Panc1 (cell line): ENCODE measurements at regions not wholly inside any gene's neighbourhood (a gene's known extent, or its start where the extent isn't known, plus 50 kb on each side); places are given as distances from the start of the nearest gene placed in this dataset.

Experiments
- ATAC-seq: fragments of 200-7000 bp; cut with Tn5 transposase; 2 replicates; pipeline ENCODE4 v1.9.1; 2020; ENCODE audit warnings: mild to moderate bottlenecking, moderate library complexity
- BruUV-seq: library from RNA; stranded (reverse); fragments of 400-500 nt; replicated peaks from 2 replicates; lab custom pipeline; 2021; lab: Mats Ljungman, UMichigan
- CTCF ChIA-PET: fragments of 300-600 bp; sonication (Branson Sonifier 250); formaldehyde crosslinking; loops from one replicate; lab custom pipeline; 2022; ENCODE audit warnings: antibody characterized with exemption; lab: Charles Lee
- POLR2A ChIA-PET: fragments of 300-600 bp; sonication (Branson Sonifier 250); formaldehyde crosslinking; loops from one replicate; lab custom pipeline; 2022; ENCODE audit warnings: antibody characterized with exemption; lab: Charles Lee
- DNase-seq: peaks from one replicate; pipeline ENCODE4 v3.0.0-alpha.2; 2010; ENCODE audit warnings: low read depth, low spot score
- H3K27ac ChIP-seq: 2 replicates; pipeline ENCODE4 v1.5.1; 2011; ENCODE audit warnings: mild to moderate bottlenecking, low read length, inconsistent platforms
- H3K27me3 ChIP-seq: fragments of 200-500 bp; sonication (Bioruptor generic); 2 replicates; pipeline ENCODE4 v1.6.0; 2014; ENCODE audit warnings: low read length, inconsistent platforms; ENCODE audit not compliant: control insufficient read depth, insufficient read depth
- H3K36me3 ChIP-seq: fragments of 200-500 bp; sonication (Bioruptor generic); 2 replicates; pipeline ENCODE4 v1.5.1; 2014; ENCODE audit warnings: inconsistent platforms, mild to moderate bottlenecking, low read length, moderate library complexity; ENCODE audit not compliant: control insufficient read depth, insufficient read depth
- H3K4me1 ChIP-seq: 2 replicates; pipeline ENCODE4 v1.5.1; 2011; ENCODE audit warnings: inconsistent platforms, mild to moderate bottlenecking, low read length, moderate library complexity; ENCODE audit not compliant: control insufficient read depth, insufficient read depth
- H3K4me3 ChIP-seq, 2 experiments: 2 replicates each; pipeline ENCODE4 v1.5.1; 2011 to 2012; ENCODE audit warnings: low read depth in 2 of 2, low read length in 2 of 2, mild to moderate bottlenecking in 2 of 2, inconsistent platforms in 1 of 2, moderate library complexity in 1 of 2
- H3K9me3 ChIP-seq: fragments of 200-500 bp; sonication (Bioruptor generic); 2 replicates; pipeline ENCODE4 v1.5.1; 2014; ENCODE audit warnings: low read depth, mild to moderate bottlenecking, inconsistent platforms, low read length, moderate library complexity; ENCODE audit not compliant: control insufficient read depth, insufficient read depth
- POLR2AphosphoS5 ChIP-seq: IDR thresholded peaks from 2 replicates; pipeline ENCODE4 v1.6.1; 2012; ENCODE audit warnings: mild to moderate bottlenecking, low read depth, low read length, moderate library complexity
- SIN3A ChIP-seq: IDR thresholded peaks from 2 replicates; pipeline ENCODE4 v1.6.1; 2012; ENCODE audit warnings: low read depth, mild to moderate bottlenecking, low read length, moderate library complexity, borderline replicate concordance; ENCODE audit not compliant: insufficient read depth
- TCF7L2 ChIP-seq: IDR thresholded peaks from 2 replicates; pipeline ENCODE4 v1.6.1; 2011; ENCODE audit warnings: mild to moderate bottlenecking, low read depth, low read length, inconsistent platforms
- in situ Hi-C: cut with HindIII; loops from 2 replicates; pipeline ENCODE4 v1.10.0; 2016; ENCODE audit warnings: low sequenced_read_pairs, low pct_unique_long_range_greater_than_20kb
- intact Hi-C: fragments of 100-400 bp; cut with micrococcal nuclease; formaldehyde crosslinking; loops from one replicate; pipeline ENCODE4 v1.10.0; 2022; ENCODE audit not compliant: unreplicated experiment
- TF ChIP-seq, protein P1 (sequence below): fragments of 450-650 bp; IDR thresholded peaks from 2 replicates; pipeline ENCODE4 v1.5.1; 2017; ENCODE audit warnings: mild to moderate bottlenecking
- TF ChIP-seq, protein P2 (sequence below), 2 experiments: IDR thresholded peaks; 2 replicates each; pipeline ENCODE4 v1.6.1; 2011 to 2012; ENCODE audit warnings: low read depth in 2 of 2, control low read depth in 1 of 2, low read length in 1 of 2, mild to moderate bottlenecking in 1 of 2, moderate library complexity in 1 of 2; ENCODE audit not compliant: insufficient read depth in 1 of 2

DNA sequence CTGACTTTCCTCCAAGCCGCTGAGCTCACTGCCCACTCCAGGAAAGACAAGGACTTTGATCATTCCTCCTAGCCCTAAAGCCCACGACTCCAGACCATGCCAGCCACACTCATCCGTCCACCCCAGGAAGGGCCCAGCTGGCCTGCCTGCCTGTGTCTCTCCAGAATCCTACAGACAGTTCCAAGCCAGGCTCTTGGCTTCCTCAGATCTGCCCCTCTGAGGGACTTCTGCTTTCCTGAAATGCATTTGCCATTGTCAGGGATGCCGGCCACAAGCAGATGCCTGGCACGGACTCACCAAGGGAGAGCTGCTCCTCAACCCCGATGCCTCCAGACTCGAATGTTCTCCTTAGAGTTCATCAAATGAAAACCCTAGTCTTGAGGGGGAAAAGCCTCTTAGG lies 155.8 kb downstream of the OAT start:
- H3K4me3 ChIP-seq = no peak overlapping the region
- H3K27me3 ChIP-seq = no peaks in the 10 kb centered on the region
- no peaks in the 10 kb centered on the region for H3K4me1 ChIP-seq
- ATAC-seq (no peak), DNase-seq (no peak)
- ChIA-PET POLR2A (no interaction called here), CTCF (interaction anchor here (0.6 kb wide), 1 partner anchor 146 kb away, joined by 5 read pairs; no protein-coding TSS in a partner anchor)
- H3K9me3 ChIP-seq = no peaks in the 10 kb centered on the region
- H3K27ac ChIP-seq = no peak overlapping the region
- TF ChIP-seq, protein P1, sequence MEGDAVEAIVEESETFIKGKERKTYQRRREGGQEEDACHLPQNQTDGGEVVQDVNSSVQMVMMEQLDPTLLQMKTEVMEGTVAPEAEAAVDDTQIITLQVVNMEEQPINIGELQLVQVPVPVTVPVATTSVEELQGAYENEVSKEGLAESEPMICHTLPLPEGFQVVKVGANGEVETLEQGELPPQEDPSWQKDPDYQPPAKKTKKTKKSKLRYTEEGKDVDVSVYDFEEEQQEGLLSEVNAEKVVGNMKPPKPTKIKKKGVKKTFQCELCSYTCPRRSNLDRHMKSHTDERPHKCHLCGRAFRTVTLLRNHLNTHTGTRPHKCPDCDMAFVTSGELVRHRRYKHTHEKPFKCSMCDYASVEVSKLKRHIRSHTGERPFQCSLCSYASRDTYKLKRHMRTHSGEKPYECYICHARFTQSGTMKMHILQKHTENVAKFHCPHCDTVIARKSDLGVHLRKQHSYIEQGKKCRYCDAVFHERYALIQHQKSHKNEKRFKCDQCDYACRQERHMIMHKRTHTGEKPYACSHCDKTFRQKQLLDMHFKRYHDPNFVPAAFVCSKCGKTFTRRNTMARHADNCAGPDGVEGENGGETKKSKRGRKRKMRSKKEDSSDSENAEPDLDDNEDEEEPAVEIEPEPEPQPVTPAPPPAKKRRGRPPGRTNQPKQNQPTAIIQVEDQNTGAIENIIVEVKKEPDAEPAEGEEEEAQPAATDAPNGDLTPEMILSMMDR = no peak
- no peak for TF ChIP-seq SIN3A
- TF ChIP-seq TCF7L2 = no peak
- TF ChIP-seq POLR2AphosphoS5 = no peak
- TF ChIP-seq, protein P2, sequence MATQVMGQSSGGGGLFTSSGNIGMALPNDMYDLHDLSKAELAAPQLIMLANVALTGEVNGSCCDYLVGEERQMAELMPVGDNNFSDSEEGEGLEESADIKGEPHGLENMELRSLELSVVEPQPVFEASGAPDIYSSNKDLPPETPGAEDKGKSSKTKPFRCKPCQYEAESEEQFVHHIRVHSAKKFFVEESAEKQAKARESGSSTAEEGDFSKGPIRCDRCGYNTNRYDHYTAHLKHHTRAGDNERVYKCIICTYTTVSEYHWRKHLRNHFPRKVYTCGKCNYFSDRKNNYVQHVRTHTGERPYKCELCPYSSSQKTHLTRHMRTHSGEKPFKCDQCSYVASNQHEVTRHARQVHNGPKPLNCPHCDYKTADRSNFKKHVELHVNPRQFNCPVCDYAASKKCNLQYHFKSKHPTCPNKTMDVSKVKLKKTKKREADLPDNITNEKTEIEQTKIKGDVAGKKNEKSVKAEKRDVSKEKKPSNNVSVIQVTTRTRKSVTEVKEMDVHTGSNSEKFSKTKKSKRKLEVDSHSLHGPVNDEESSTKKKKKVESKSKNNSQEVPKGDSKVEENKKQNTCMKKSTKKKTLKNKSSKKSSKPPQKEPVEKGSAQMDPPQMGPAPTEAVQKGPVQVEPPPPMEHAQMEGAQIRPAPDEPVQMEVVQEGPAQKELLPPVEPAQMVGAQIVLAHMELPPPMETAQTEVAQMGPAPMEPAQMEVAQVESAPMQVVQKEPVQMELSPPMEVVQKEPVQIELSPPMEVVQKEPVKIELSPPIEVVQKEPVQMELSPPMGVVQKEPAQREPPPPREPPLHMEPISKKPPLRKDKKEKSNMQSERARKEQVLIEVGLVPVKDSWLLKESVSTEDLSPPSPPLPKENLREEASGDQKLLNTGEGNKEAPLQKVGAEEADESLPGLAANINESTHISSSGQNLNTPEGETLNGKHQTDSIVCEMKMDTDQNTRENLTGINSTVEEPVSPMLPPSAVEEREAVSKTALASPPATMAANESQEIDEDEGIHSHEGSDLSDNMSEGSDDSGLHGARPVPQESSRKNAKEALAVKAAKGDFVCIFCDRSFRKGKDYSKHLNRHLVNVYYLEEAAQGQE (IDR thresholded peaks at IDR 0.05; ENCODE audit: insufficient read depth in 1 of 2, low read depth in 2 of 2, low read length in 1 of 2) = no peak
- no peaks in the 10 kb centered on the region for H3K36me3 ChIP-seq
- BruUV-seq = no TSS peak
- in situ Hi-C loops (no loop called here), intact Hi-C loops (no loop called here)

DNA sequence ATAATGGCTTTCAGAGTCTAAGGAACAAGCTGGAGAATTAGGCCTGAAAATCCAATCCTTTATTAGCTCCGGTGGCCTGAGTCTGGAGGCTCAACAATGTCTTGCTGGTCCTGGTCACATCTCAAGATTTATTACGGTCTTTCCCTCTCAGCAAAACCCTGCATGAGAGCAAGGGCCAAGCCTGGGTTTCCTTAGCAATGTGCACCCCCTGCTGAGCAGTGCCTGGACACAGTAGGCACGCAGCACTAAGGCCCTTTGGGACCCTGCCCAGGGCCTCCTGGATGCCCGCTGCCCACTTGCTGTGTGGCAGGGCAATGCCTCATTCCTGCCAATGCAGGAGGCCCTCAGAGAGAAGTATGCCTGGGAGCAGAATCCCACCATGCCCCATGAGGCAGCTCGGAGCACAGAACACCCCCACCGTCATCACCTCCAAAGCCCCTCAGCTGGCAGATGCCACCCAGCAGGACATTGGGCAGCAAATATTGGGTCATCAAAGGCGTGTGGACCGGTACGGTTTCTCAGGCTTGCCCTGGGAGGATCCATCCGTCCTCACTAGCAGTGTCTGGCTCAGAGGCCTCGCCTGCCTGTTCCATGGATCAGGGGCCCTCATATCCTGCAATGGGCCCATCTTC lies 156.4 kb downstream of the OAT start:
- POLR2A ChIA-PET = no interaction called here
- CTCF ChIA-PET = no interaction called here
- H3K9me3 ChIP-seq = no peaks in the 10 kb centered on the region
- in situ Hi-C loops (no loop called here), intact Hi-C loops (no loop called here)
- H3K27me3 ChIP-seq = no peaks in the 10 kb centered on the region
- TF ChIP-seq SIN3A = no peak
- TF ChIP-seq, protein P1 = no peak
- TF ChIP-seq, protein P2 (IDR thresholded peaks at IDR 0.05; ENCODE audit: insufficient read depth in 1 of 2, low read depth in 2 of 2, low read length in 1 of 2) = no peak
- no peak for TF ChIP-seq TCF7L2
- no peak for TF ChIP-seq POLR2AphosphoS5
- H3K4me3 ChIP-seq = no peak overlapping the region
- DNase-seq = no peak
- H3K36me3 ChIP-seq = no peaks in the 10 kb centered on the region
- no peak overlapping the region for H3K27ac ChIP-seq
- BruUV-seq = no TSS peak
- no peaks in the 10 kb centered on the region for H3K4me1 ChIP-seq
- ATAC-seq = no peak
